Head of caudate nucleus (tissue), 42 donors: ENCODE measurements at regions not wholly inside any gene's neighbourhood (a gene's known extent, or its start where the extent isn't known, plus 50 kb on each side); places are given as distances from the start of the nearest gene placed in this dataset.
"Not testable (repeated sequence)": the region's sequence is repeated elsewhere in the genome, so short reads cannot be mapped to it uniquely, and the experiment has no call there.

Source experiments
- DNase-seq, 42 donors: peaks; one replicate each; pipeline versions ENCODE4 v3.0.0 to v3.0.0-alpha.2; 2020 to 2021; ENCODE audit warnings: mixed read lengths in 7 of 42
- intact Hi-C: fragments of 100-400 bp; cut with DNase I; formaldehyde crosslinking; loops from one replicate; pipeline ENCODE4 v1.15.0; 2022

GRCh38 chr21:9755611-9756010 is 765.8 kb upstream of the TPTE start:
- intact Hi-C loops, result no loop called here
- peak in 1 of 42 donors; percentile 22 for DNase-seq

- intact Hi-C loops, result no loop called here
- DNase-seq, result peak in 1 of 42 donors; percentile 38
These were observed 764.7 kb upstream of the TPTE start for GRCh38 chr21:9756677-9757076.

- DNase-seq, intact Hi-C loops: not testable (repeated sequence)
These were observed 764.3 kb upstream of the TPTE start for GRCh38 chr21:9757118-9757517.

- intact Hi-C loops, result not testable (repeated sequence)
- peak in 1 of 42 donors; percentile 40 for DNase-seq
These were observed 763.8 kb upstream of the TPTE start for GRCh38 chr21:9757572-9757971.

- intact Hi-C loops, result no loop called here
- DNase-seq, result peak in 1 of 42 donors; percentile 41
These were observed 763.2 kb upstream of the TPTE start for GRCh38 chr21:9758141-9758540.

GRCh38 chr21:9758888-9759287 is 762.5 kb upstream of the TPTE start:
- DNase-seq, result peak in 1 of 42 donors; percentile 44
- intact Hi-C loops, result no loop called here

- DNase-seq, result peak in 3 of 42 donors; percentile 17 to 42 (median 42)
- intact Hi-C loops, result no loop called here
These were observed 761.4 kb upstream of the TPTE start for GRCh38 chr21:9759972-9760371.

GRCh38 chr21:9760398-9761074 is 760.8 kb upstream of the TPTE start:
- intact Hi-C loops, result no loop called here
- DNase-seq, result peak in 2 of 42 donors; percentile 27 to 38

- DNase-seq, result peak in 1 of 42 donors; percentile 39
- intact Hi-C loops, result no loop called here
These were observed 758.1 kb upstream of the TPTE start for GRCh38 chr21:9763306-9763705.

GRCh38 chr21:9763807-9764206 is 757.6 kb upstream of the TPTE start:
- no peak for DNase-seq
- intact Hi-C loops, result no loop called here

- DNase-seq, intact Hi-C loops: not testable (repeated sequence)
These were observed 757.1 kb upstream of the TPTE start for GRCh38 chr21:9764294-9764693.

- intact Hi-C loops, DNase-seq: not testable (repeated sequence)
These were observed 755.8 kb upstream of the TPTE start for GRCh38 chr21:9765538-9765937.

- intact Hi-C loops, DNase-seq: not testable (repeated sequence)
These were observed 754.3 kb upstream of the TPTE start for GRCh38 chr21:9766890-9767591.

- intact Hi-C loops, result no loop called here
- DNase-seq, result no peak
These were observed 753.6 kb upstream of the TPTE start for GRCh38 chr21:9767592-9768375.

- DNase-seq, intact Hi-C loops: not testable (repeated sequence)
These were observed 752.8 kb upstream of the TPTE start for GRCh38 chr21:9768376-9769130.

- DNase-seq, result not testable (repeated sequence)
These were observed 752.3 kb upstream of the TPTE start for GRCh38 chr21:9769131-9769498.

GRCh38 chr21:9769718-9770690 is 751.4 kb upstream of the TPTE start:
- not testable (repeated sequence) for DNase-seq

More at GRCh38 chr21:9769131-9769498, 752.3 kb upstream of the TPTE start:
- intact Hi-C loops, result not testable (repeated sequence)

More at GRCh38 chr21:9769718-9770690, 751.4 kb upstream of the TPTE start:
- intact Hi-C loops, result not testable (repeated sequence)
